Loucy (cell line): ENCODE measurements at regions not wholly inside any gene's neighbourhood (a gene's known extent, or its start where the extent isn't known, plus 50 kb on each side); places are given as distances from the start of the nearest gene placed in this dataset.

Experiments
- H2AFZ ChIP-seq: fragments of 200-600 bp; sonication (generic); 2 replicates; pipeline ENCODE4 v1.6.0; 2016; ENCODE audit warnings: antibody characterized with exemption, mild to moderate bottlenecking, low read length, moderate library complexity
- H3F3A ChIP-seq: fragments of 200-600 bp; 2 replicates; pipeline ENCODE4 v1.6.0; 2016; ENCODE audit warnings: antibody characterized with exemption, low read depth, mild to moderate bottlenecking
- H3K27me3 ChIP-seq: fragments of 200-600 bp; sonication (generic); 2 replicates; pipeline ENCODE4 v1.6.1; 2014; ENCODE audit warnings: low read length, mild to moderate bottlenecking; ENCODE audit not compliant: insufficient read depth, poor library complexity, severe bottlenecking
- H3K36me3 ChIP-seq: fragments of 200-600 bp; sonication (generic); 2 replicates; pipeline ENCODE4 v1.6.1; 2016; ENCODE audit warnings: low read length; ENCODE audit not compliant: insufficient read depth
- H3K4me1 ChIP-seq: fragments of 200-600 bp; sonication (generic); 2 replicates; pipeline ENCODE4 v1.5.1; 2014; ENCODE audit warnings: low read length, mild to moderate bottlenecking; ENCODE audit not compliant: insufficient read depth, poor library complexity, severe bottlenecking
- H3K4me2 ChIP-seq: fragments of 200-600 bp; sonication (generic); 2 replicates; pipeline ENCODE4 v1.6.0; 2014; ENCODE audit warnings: antibody characterized with exemption, low read length, low read depth, mild to moderate bottlenecking; ENCODE audit not compliant: poor library complexity, severe bottlenecking
- H3K4me3 ChIP-seq: fragments of 200-600 bp; sonication (generic); 2 replicates; pipeline ENCODE4 v1.5.1; 2014; ENCODE audit warnings: low read length, mild to moderate bottlenecking, mixed read lengths; ENCODE audit not compliant: poor library complexity, severe bottlenecking
- H3K79me2 ChIP-seq: fragments of 200-600 bp; sonication (generic); 2 replicates; pipeline ENCODE4 v1.6.1; 2014; ENCODE audit warnings: low read length; ENCODE audit not compliant: insufficient read depth
- H3K9ac ChIP-seq: fragments of 200-600 bp; sonication (generic); 2 replicates; pipeline ENCODE4 v1.6.0; 2014; ENCODE audit warnings: mild to moderate bottlenecking, low read depth, low read length, moderate library complexity; ENCODE audit not compliant: poor library complexity, severe bottlenecking
- H3K9me2 ChIP-seq: fragments of 200-600 bp; sonication (generic); replicated peaks from 2 replicates; pipeline ENCODE4 v1.6.1; 2016; ENCODE audit warnings: low read depth, low read length, mixed read lengths
- H3K9me3 ChIP-seq: fragments of 200-600 bp; sonication (generic); 2 replicates; pipeline ENCODE4 v1.6.1; 2014; ENCODE audit warnings: mild to moderate bottlenecking, antibody characterized with exemption, low read length, low read depth; ENCODE audit not compliant: insufficient read depth
- H4K20me1 ChIP-seq: fragments of 200-600 bp; sonication (generic); 2 replicates; pipeline ENCODE4 v1.6.0; 2014; ENCODE audit warnings: antibody characterized with exemption, low read length, mild to moderate bottlenecking; ENCODE audit not compliant: insufficient read depth, poor library complexity, severe bottlenecking
- CTCF ChIP-seq: fragments of 200-600 bp; sonication (generic); conservative IDR thresholded peaks from 2 replicates; pipeline ENCODE4 v1.5.1; 2014; ENCODE audit warnings: mild to moderate bottlenecking, antibody characterized with exemption, low read length
- EZH2phosphoT487 ChIP-seq: fragments of 200-600 bp; IDR thresholded peaks from 2 replicates; pipeline ENCODE4 v1.6.1; 2018; ENCODE audit warnings: antibody characterized with exemption, mild to moderate bottlenecking, moderate library complexity, borderline replicate concordance

- peaks cover 35% of the 10 kb centered on the region for H3K4me1 ChIP-seq
These were observed 122.9 kb downstream of the METRNL start for GRCh38 chr17:83202002-83203000.

GRCh38 chr17:83203073-83203471 lies 123.7 kb downstream of the METRNL start:
- Histone ChIP-seq H3K79me2 (no peaks in the 10 kb centered on the region), H2AFZ (no peak overlapping the region), H3K4me3 (no peak overlapping the region), H3K9me2 (no peaks in the 10 kb centered on the region), H3K4me2 (no peak overlapping the region), H3K27me3 (no peaks in the 10 kb centered on the region), H4K20me1 (no peaks in the 10 kb centered on the region), H3K4me1 (peaks cover 35% of the 10 kb centered on the region), H3K9me3 (no peaks in the 10 kb centered on the region), H3K36me3 (no peaks in the 10 kb centered on the region), H3F3A (no peaks in the 10 kb centered on the region), H3K9ac (no peak overlapping the region)
- no peak for TF ChIP-seq EZH2phosphoT487
- TF ChIP-seq CTCF, result no peak

More at GRCh38 chr17:83202002-83203000, 122.9 kb downstream of the METRNL start:
- Histone ChIP-seq H4K20me1 (no peaks in the 10 kb centered on the region), H3K4me3 (no peak overlapping the region), H3K4me2 (no peak overlapping the region), H3K79me2 (no peaks in the 10 kb centered on the region), H3F3A (no peaks in the 10 kb centered on the region), H3K9me3 (no peaks in the 10 kb centered on the region), H3K36me3 (no peaks in the 10 kb centered on the region), H3K27me3 (no peaks in the 10 kb centered on the region), H3K9me2 (no peaks in the 10 kb centered on the region), H3K9ac (no peak overlapping the region), H2AFZ (no peak overlapping the region)
- TF ChIP-seq EZH2phosphoT487, result no peak
- no peak for TF ChIP-seq CTCF

DNA sequence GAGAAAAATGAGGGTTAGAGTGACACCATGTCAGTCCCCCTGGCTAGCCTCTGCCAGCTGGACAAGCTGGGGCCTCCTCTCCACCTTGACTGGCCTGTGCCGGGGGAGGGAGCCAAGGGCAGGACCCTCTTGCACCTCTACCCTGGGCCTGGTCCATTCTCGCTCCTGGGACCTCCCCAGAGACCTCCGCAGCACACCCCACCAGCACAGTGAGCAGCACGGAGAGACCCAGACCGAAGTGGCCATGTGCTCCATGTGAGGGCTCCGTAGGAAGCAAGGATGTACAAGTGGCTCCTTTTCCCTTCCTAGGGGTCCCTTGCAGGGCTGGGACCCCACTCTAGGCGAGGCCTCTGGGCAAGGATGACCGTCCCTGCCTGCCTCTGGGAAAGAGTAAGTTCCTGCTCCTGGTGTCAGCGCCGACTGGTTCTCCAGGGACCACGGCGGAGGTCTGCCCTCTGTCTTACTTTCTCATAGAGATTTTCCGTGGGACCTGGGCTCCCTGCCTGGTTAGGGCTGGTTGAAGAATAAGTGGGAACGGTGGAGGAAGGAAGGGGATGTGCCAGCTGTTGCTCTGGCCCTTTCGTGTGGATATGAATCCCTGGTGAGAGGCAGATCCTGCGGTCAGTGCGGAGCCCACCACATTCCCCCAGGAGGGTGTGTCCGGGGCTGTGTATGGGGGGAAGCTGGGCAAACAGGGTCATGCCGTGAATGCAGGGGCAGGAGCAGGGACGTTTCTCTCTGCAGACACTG lies 124.2 kb downstream of the METRNL start:
- H3F3A ChIP-seq, result no peaks in the 10 kb centered on the region
- H3K4me2 ChIP-seq, result no peak overlapping the region
- H3K4me3 ChIP-seq, result no peak overlapping the region
- H3K4me1 ChIP-seq, result peaks cover 35% of the 10 kb centered on the region
- no peaks in the 10 kb centered on the region for H3K9me2 ChIP-seq
- TF ChIP-seq EZH2phosphoT487, result no peak
- TF ChIP-seq CTCF, result no peak
- H3K9me3 ChIP-seq, result no peaks in the 10 kb centered on the region
- H4K20me1 ChIP-seq, result no peaks in the 10 kb centered on the region
- H3K36me3 ChIP-seq, result no peaks in the 10 kb centered on the region
- H3K9ac ChIP-seq, result no peak overlapping the region
- no peaks in the 10 kb centered on the region for H3K27me3 ChIP-seq
- H3K79me2 ChIP-seq, result no peaks in the 10 kb centered on the region
- H2AFZ ChIP-seq, result no peak overlapping the region
